Loucy (cell line): ENCODE measurements at regions not wholly inside any gene's neighbourhood (a gene's known extent, or its start where the extent isn't known, plus 50 kb on each side); places are given as distances from the start of the nearest gene placed in this dataset.

Experiments used
- EZH2phosphoT487 ChIP-seq: fragments of 200-600 bp; IDR thresholded peaks from 2 replicates; pipeline ENCODE4 v1.6.1; 2018; ENCODE audit warnings: antibody characterized with exemption, mild to moderate bottlenecking, moderate library complexity, borderline replicate concordance
- TF ChIP-seq, protein P1 (sequence below): fragments of 200-600 bp; sonication (generic); conservative IDR thresholded peaks from 2 replicates; pipeline ENCODE4 v1.5.1; 2014; ENCODE audit warnings: mild to moderate bottlenecking, antibody characterized with exemption, low read length

DNA sequence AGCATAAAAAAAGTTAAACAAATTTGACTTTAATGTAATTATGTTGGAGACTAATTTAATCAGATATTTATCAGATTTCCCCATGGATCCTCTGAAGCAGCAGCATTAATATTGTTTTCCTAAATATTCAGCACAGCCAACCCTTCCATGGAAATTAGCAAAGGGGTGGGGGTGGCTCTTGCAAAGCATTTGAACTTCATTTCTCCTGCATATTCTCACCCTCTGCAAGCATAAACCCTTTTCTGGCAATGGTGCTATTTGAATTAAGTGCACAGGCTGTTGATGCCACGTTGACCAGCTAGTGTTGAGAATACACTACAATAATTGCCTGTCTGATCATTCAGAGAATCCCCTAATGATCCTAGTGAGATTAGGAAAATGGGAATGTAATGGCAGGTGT, 488.1 kb upstream of the KLF12 start:
- TF ChIP-seq, protein P1, sequence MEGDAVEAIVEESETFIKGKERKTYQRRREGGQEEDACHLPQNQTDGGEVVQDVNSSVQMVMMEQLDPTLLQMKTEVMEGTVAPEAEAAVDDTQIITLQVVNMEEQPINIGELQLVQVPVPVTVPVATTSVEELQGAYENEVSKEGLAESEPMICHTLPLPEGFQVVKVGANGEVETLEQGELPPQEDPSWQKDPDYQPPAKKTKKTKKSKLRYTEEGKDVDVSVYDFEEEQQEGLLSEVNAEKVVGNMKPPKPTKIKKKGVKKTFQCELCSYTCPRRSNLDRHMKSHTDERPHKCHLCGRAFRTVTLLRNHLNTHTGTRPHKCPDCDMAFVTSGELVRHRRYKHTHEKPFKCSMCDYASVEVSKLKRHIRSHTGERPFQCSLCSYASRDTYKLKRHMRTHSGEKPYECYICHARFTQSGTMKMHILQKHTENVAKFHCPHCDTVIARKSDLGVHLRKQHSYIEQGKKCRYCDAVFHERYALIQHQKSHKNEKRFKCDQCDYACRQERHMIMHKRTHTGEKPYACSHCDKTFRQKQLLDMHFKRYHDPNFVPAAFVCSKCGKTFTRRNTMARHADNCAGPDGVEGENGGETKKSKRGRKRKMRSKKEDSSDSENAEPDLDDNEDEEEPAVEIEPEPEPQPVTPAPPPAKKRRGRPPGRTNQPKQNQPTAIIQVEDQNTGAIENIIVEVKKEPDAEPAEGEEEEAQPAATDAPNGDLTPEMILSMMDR = no peak
- TF ChIP-seq EZH2phosphoT487 = no peak
